ENCODE measurements at regions not wholly inside any gene's neighbourhood (a gene's known extent, or its start where the extent isn't known, plus 50 kb on each side); places are given as distances from the start of the nearest gene placed in this dataset.

DNA sequence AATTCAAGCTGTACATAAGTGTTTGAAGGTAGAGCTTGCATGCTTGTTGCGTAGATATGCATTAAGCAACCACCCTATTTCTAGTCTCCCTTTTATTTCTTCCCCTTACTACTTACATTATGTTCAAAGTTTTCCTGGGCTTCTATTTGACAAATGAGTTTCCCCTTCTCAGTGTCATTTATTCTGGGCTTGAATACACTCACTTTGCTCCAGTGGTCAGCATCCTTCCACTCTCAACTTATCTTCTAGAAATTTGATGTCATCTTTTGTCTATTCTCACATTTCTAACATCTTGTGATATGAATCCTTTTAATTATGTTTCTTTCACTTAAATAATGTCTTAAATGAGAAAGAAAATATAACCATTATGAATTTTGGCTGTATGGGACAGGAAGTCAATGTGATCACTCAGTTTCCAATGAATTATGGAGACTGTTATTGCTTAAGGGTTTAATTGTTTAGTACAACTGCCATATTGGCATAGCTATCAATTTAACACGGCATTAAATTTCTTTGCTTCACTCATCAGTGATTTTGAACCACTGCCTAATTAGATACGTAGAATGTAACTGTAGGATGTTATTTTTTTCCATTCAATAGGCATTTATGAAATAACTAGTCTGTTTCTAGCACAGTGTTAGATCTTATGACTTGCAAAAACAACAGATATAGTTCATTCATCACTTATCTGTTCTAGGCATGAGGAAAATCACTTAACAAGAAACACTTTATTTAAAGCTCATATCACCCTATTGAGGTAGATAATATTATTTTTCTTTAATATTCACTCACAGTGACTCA lies 105.5 kb upstream of the CDH12 start:
- H3K9me3 ChIP-seq, result no peaks in the 10 kb centered on the region
- no peak overlapping the region for H3K9ac ChIP-seq (ENCODE audit: low read depth in 2 of 2, low read length in 2 of 2)
- DNase-seq, result no peak
- TF ChIP-seq, protein P1, sequence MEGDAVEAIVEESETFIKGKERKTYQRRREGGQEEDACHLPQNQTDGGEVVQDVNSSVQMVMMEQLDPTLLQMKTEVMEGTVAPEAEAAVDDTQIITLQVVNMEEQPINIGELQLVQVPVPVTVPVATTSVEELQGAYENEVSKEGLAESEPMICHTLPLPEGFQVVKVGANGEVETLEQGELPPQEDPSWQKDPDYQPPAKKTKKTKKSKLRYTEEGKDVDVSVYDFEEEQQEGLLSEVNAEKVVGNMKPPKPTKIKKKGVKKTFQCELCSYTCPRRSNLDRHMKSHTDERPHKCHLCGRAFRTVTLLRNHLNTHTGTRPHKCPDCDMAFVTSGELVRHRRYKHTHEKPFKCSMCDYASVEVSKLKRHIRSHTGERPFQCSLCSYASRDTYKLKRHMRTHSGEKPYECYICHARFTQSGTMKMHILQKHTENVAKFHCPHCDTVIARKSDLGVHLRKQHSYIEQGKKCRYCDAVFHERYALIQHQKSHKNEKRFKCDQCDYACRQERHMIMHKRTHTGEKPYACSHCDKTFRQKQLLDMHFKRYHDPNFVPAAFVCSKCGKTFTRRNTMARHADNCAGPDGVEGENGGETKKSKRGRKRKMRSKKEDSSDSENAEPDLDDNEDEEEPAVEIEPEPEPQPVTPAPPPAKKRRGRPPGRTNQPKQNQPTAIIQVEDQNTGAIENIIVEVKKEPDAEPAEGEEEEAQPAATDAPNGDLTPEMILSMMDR (IDR thresholded peaks at IDR 0.05), result no peak
- intact Hi-C loops (cut with DNase I), result no loop called here
- no peaks in the 10 kb centered on the region for H3K27me3 ChIP-seq
- H3K4me3 ChIP-seq, result no peak overlapping the region
- no peaks in the 10 kb centered on the region for H3K4me1 ChIP-seq
- H3K36me3 ChIP-seq, result no peaks in the 10 kb centered on the region
- no peak overlapping the region for H3K27ac ChIP-seq

DNA sequence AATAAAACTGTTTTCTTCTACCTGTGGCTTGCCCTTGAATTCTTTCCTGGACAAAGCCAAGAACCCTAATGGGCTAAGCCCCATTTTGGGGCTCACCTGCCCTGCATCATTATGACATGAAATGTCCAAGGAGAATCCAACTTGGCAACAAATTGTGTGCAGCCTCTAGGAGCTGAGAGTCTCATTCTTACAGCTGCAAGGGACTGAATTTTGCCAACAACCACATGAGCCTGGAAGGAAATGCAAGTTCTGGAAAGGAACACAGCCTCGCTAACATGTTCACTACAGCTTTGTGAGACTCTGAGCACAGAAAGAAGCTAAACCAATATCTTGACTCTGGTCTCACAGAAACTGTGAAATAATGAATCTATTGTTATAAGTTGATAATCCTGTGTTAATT lies 94.8 kb upstream of the CDH12 start:
- Histone ChIP-seq H3K9ac (ENCODE audit: low read depth in 2 of 2, low read length in 2 of 2) (no peak overlapping the region), H3K4me3 (no peak overlapping the region), H3K9me3 (no peaks in the 10 kb centered on the region), H3K4me1 (no peaks in the 10 kb centered on the region), H3K36me3 (no peaks in the 10 kb centered on the region), H3K27me3 (no peaks in the 10 kb centered on the region), H3K27ac (no peak overlapping the region)
- TF ChIP-seq, protein P1 (IDR thresholded peaks at IDR 0.05), result no peak
- intact Hi-C loops (cut with DNase I), result no loop called here
- no peak for DNase-seq

DNA sequence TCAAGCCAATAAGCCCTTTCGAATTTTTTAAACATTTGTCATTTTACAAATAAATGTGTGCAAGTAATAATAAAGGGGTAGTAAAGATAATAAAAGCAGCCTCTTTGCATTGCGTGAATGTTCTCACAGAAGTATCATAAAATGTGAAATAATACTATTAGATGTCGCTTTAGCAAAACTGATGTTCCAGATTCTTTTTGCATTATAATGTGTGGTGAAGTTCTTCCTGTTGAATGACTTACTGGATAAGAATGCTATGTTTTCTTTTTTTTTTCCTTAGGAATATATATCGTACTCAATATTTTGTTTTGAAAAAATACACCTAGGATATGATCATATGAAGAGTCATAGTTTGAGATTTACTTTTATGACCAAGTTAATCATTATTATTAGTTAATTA lies 85.2 kb upstream of the CDH12 start:
- H3K9ac ChIP-seq (ENCODE audit: low read depth in 2 of 2, low read length in 2 of 2), result no peak overlapping the region
- no peak for DNase-seq
- H3K9me3 ChIP-seq, result no peaks in the 10 kb centered on the region
- intact Hi-C loops (cut with DNase I), result no loop called here
- TF ChIP-seq, protein P1 (IDR thresholded peaks at IDR 0.05), result no peak
- H3K27me3 ChIP-seq, result no peaks in the 10 kb centered on the region
- H3K4me3 ChIP-seq, result no peak overlapping the region
- H3K27ac ChIP-seq, result no peak overlapping the region
- no peaks in the 10 kb centered on the region for H3K4me1 ChIP-seq
- H3K36me3 ChIP-seq, result no peaks in the 10 kb centered on the region

- no peak for DNase-seq
- H3K36me3 ChIP-seq, result no peaks in the 10 kb centered on the region
- no peaks in the 10 kb centered on the region for H3K4me1 ChIP-seq
- no peak overlapping the region for H3K27ac ChIP-seq
- H3K4me3 ChIP-seq, result no peak overlapping the region
- TF ChIP-seq, protein P1 (IDR thresholded peaks at IDR 0.05), result no peak
- no peak overlapping the region for H3K9ac ChIP-seq (ENCODE audit: low read depth in 2 of 2, low read length in 2 of 2)
- H3K27me3 ChIP-seq, result no peaks in the 10 kb centered on the region
- H3K9me3 ChIP-seq, result no peaks in the 10 kb centered on the region
- intact Hi-C loops (cut with DNase I), result no loop called here
Observed at GRCh38 chr5:22928821-22929482, 75.8 kb upstream of the CDH12 start.

DNA sequence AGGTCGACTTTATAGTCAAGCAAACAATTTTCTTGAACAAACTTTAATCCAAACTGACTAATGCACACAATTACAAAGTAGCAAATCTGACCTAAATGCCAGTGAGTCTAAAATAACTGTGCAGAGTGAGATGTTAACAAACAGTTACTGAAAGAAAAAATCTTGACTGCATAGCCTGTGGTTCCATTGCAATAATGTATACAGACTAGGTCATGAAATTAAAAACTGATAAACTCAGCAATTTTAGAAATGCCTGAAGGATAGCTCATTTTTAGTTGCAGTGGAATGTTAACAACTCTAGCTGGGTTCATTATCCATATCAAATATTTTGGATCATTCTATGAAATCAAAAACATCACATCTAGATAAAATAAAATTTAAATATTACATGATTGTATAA lies 73.4 kb upstream of the CDH12 start:
- TF ChIP-seq, protein P1 (IDR thresholded peaks at IDR 0.05), result no peak
- Histone ChIP-seq H3K27ac (no peak overlapping the region), H3K4me3 (no peak overlapping the region), H3K36me3 (no peaks in the 10 kb centered on the region), H3K27me3 (no peaks in the 10 kb centered on the region), H3K9me3 (no peaks in the 10 kb centered on the region), H3K4me1 (no peaks in the 10 kb centered on the region), H3K9ac (ENCODE audit: low read depth in 2 of 2, low read length in 2 of 2) (no peak overlapping the region)
- DNase-seq, result no peak
- intact Hi-C loops (cut with DNase I), result no loop called here

All from colonic mucosa (tissue), 4 donors.